ENCODE measurements at regions not wholly inside any gene's neighbourhood (a gene's known extent, or its start where the extent isn't known, plus 50 kb on each side); places are given as distances from the start of the nearest gene placed in this dataset.

- Histone ChIP-seq H2AFZ (ENCODE audit: low read length) (no peak overlapping the region), H3K4me1 (ENCODE audit: insufficient read depth, low read length) (no peaks in the 10 kb centered on the region), H4K5ac (ENCODE audit: insufficient read length, low read depth, low read length) (no peak overlapping the region), H4K91ac (ENCODE audit: insufficient read length, low read depth, low read length) (no peak overlapping the region), H2BK12ac (ENCODE audit: insufficient read length, low read depth, low read length) (no peak overlapping the region), H2BK20ac (ENCODE audit: low read depth, low read length, poor library complexity, severe bottlenecking) (no peak overlapping the region), H3K4ac (ENCODE audit: low read depth, low read length) (no peak overlapping the region), H3K79me1 (ENCODE audit: insufficient read depth, low read depth, low read length, poor library complexity, severe bottlenecking) (no peaks in the 10 kb centered on the region), H2BK120ac (ENCODE audit: low read depth, low read length, poor library complexity, severe bottlenecking) (no peak overlapping the region), H3K79me2 (ENCODE audit: insufficient read depth, low read length) (no peaks in the 10 kb centered on the region), H3K18ac (ENCODE audit: insufficient read length, low read depth, low read length) (no peak overlapping the region), H3K4me2 (ENCODE audit: insufficient read depth, insufficient read length, low read length) (no peak overlapping the region), H3K23ac (ENCODE audit: insufficient read length, low read depth, low read length) (no peak overlapping the region), H3T11ph (ENCODE audit: low read length) (no peak overlapping the region), H4K20me1 (ENCODE audit: control insufficient read depth, insufficient read depth, insufficient read length) (no peaks in the 10 kb centered on the region), H2BK15ac (ENCODE audit: low read depth, low read length) (no peak overlapping the region), H3K14ac (ENCODE audit: insufficient read depth, low read length) (no peak overlapping the region), H3K9me3 (ENCODE audit: control insufficient read depth, low read depth, low read length) (no peaks in the 10 kb centered on the region), H4K8ac (replicated peaks; ENCODE audit: insufficient read length, low read depth, low read length) (no peak overlapping the region), H3K56ac (ENCODE audit: insufficient read length, low read depth, low read length) (no peak overlapping the region), H3K23me2 (ENCODE audit: insufficient read length, low read depth, low read length, poor library complexity, severe bottlenecking) (no peaks in the 10 kb centered on the region), H3K27ac (ENCODE audit: insufficient read length, low read depth, low read length) (no peak overlapping the region), H3K27me3 (ENCODE audit: insufficient read depth, low read length) (no peaks in the 10 kb centered on the region), H3K9ac (ENCODE audit: extremely low read depth, insufficient read length, low read length) (no peak overlapping the region), H2BK5ac (ENCODE audit: insufficient read length, low read length) (no peak overlapping the region), H2AK5ac (ENCODE audit: insufficient read length, low read length) (no peak overlapping the region)
- WGBS (ENCODE audit: extremely low coverage, insufficient read length, low lambda C conversion rate): no CpG with 5 or more reads among the region's 2 CpGs
- no peak overlapping the region for H3K4me3 Mint-ChIP-seq
- H3K4me1 Mint-ChIP-seq: peaks cover 0 to 5% of the 10 kb centered on the region in 2 experiments; a peak in 2 of 4 replicates
- no peaks in the 10 kb centered on the region for H3K9me3 Mint-ChIP-seq
- no peak for DNase-seq
- no peaks in the 10 kb centered on the region; the same call in none of the 2 replicates for H3K27me3 Mint-ChIP-seq (ENCODE audit: low read depth)
- H3K36me3 Mint-ChIP-seq (ENCODE audit: insufficient read depth in 1 of 3, low read depth in 3 of 3): no peaks in the 10 kb centered on the region
- TF ChIP-seq CTCF (conservative IDR thresholded peaks at IDR 0.05): no peak
- H3K27ac Mint-ChIP-seq: no peak overlapping the region
Observed at GRCh38 chr10:7036951-7037350, 373.9 kb downstream of the SFMBT2 start.

Data from H9 (cell line).